ENCODE measurements at regions not wholly inside any gene's neighbourhood (a gene's known extent, or its start where the extent isn't known, plus 50 kb on each side); places are given as distances from the start of the nearest gene placed in this dataset.

GRCh38 chr6:80482056-80482455 lies 375.6 kb downstream of the BCKDHB start:
- TF ChIP-seq, protein P1, sequence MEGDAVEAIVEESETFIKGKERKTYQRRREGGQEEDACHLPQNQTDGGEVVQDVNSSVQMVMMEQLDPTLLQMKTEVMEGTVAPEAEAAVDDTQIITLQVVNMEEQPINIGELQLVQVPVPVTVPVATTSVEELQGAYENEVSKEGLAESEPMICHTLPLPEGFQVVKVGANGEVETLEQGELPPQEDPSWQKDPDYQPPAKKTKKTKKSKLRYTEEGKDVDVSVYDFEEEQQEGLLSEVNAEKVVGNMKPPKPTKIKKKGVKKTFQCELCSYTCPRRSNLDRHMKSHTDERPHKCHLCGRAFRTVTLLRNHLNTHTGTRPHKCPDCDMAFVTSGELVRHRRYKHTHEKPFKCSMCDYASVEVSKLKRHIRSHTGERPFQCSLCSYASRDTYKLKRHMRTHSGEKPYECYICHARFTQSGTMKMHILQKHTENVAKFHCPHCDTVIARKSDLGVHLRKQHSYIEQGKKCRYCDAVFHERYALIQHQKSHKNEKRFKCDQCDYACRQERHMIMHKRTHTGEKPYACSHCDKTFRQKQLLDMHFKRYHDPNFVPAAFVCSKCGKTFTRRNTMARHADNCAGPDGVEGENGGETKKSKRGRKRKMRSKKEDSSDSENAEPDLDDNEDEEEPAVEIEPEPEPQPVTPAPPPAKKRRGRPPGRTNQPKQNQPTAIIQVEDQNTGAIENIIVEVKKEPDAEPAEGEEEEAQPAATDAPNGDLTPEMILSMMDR (conservative IDR thresholded peaks at IDR 0.05) = no peak
- TF ChIP-seq ZFX (IDR thresholded peaks at IDR 0.05) = no peak
- no peak overlapping the region for H3K27ac ChIP-seq

- no peak overlapping the region for H3K27ac ChIP-seq
- TF ChIP-seq, protein P1 (conservative IDR thresholded peaks at IDR 0.05) = no peak
- TF ChIP-seq ZFX (IDR thresholded peaks at IDR 0.05) = no peak
Observed at GRCh38 chr6:80480421-80481157, 374.1 kb downstream of the BCKDHB start.

DNA sequence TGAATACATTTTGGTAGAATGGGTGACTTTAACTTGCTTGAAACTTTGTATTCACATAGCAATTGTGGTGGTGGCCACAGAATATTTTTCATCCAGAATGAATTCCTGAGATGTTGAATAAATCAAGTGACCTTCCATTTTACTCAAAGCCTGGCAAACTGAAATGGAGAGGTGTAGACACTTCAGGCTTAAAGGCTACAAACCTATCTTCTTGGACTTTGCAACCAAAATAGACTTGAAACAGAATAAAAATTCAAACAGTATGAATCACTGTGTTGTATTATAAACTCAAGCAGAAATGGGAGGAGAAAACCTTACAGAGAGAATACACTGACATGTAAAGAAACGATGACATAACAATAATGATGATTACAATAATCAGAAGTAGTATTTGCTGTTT lies 371.6 kb downstream of the BCKDHB start:
- TF ChIP-seq ZFX (IDR thresholded peaks at IDR 0.05) = no peak
- TF ChIP-seq, protein P1 (conservative IDR thresholded peaks at IDR 0.05) = no peak
- H3K27ac ChIP-seq = no peak overlapping the region

- H3K27ac ChIP-seq = no peak overlapping the region
- TF ChIP-seq, protein P1 (conservative IDR thresholded peaks at IDR 0.05) = no peak
- no peak for TF ChIP-seq ZFX (IDR thresholded peaks at IDR 0.05)
Observed at GRCh38 chr6:80477591-80477990, 371.1 kb downstream of the BCKDHB start.

- no peak overlapping the region for H3K27ac ChIP-seq
- TF ChIP-seq, protein P1 (conservative IDR thresholded peaks at IDR 0.05) = no peak
- TF ChIP-seq ZFX (IDR thresholded peaks at IDR 0.05) = no peak
Observed at GRCh38 chr6:80472271-80472670, 365.8 kb downstream of the BCKDHB start.

DNA sequence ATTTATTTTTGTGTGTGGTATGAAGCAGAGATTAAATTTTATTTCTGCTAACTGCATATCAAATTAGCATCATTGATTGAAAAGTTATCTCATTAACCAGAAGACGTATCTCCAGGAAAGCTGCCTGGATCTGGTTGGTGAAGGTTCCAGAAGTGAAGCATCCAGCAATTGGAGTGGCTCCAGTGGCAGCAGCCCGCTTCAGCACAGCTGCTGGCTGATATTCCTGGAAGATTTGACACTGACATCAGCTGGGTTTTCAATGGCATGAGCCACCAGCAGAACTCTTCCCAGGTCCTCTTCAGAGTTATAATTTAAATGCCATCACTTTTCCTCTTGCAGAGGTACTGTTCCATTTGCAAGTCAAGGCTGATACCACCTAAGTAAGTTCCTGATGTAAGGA lies 363.5 kb downstream of the BCKDHB start:
- TF ChIP-seq, protein P1 (conservative IDR thresholded peaks at IDR 0.05) = no peak
- TF ChIP-seq ZFX (IDR thresholded peaks at IDR 0.05) = no peak
- H3K27ac ChIP-seq = no peak overlapping the region

- no peak overlapping the region for H3K27ac ChIP-seq
- TF ChIP-seq ZFX (IDR thresholded peaks at IDR 0.05) = no peak
- TF ChIP-seq, protein P1 (conservative IDR thresholded peaks at IDR 0.05) = no peak
Observed at GRCh38 chr6:80468398-80468797, 361.9 kb downstream of the BCKDHB start.
